Stomach (tissue), 8 donors: ENCODE measurements at regions not wholly inside any gene's neighbourhood (a gene's known extent, or its start where the extent isn't known, plus 50 kb on each side); places are given as distances from the start of the nearest gene placed in this dataset.

Source experiments
- DNase-seq, 2 donors: peaks; one replicate each; pipeline versions ENCODE4 v3.0.0 to v3.0.0-alpha.2; 2013 to 2019
- H3K27ac ChIP-seq, 5 donors: fragments of 200-600 bp in 4 of 5; sonication (generic) in 4 of 5; one replicate each; pipeline ENCODE4 v1.5.1; 2013 to 2019; ENCODE audit warnings: mild to moderate bottlenecking in 1 of 5, moderate library complexity in 1 of 5
- H3K27me3 ChIP-seq, 3 donors: fragments of 200-600 bp; sonication (generic); one replicate each; pipeline ENCODE4 v1.5.1; 2017 to 2019; ENCODE audit warnings: mixed run types in 1 of 3
- H3K36me3 ChIP-seq, 4 donors: fragments of 200-600 bp; sonication (generic); 1 replicate in 3 of 4; 2 replicates in 1 of 4; pipeline ENCODE4 v1.5.1; 2016 to 2019
- H3K4me1 ChIP-seq, 4 donors: fragments of 200-600 bp; sonication (generic); one replicate each; pipeline ENCODE4 v1.5.1; 2016 to 2019
- H3K4me3 ChIP-seq, 4 donors: fragments of 200-600 bp; sonication (generic) in 3 of 4; one replicate each; pipeline ENCODE4 v1.5.1; 2016 to 2019; ENCODE audit warnings: mild to moderate bottlenecking in 1 of 4
- H3K9me3 ChIP-seq, 4 donors: fragments of 200-600 bp; sonication (generic); one replicate each; pipeline ENCODE4 v1.5.1; 2016 to 2019
- CTCF ChIP-seq, 7 experiments: fragments of 450-650 bp in 4 of 7; fragments of 200-600 bp in 3 of 7; sonication (generic) in 3 of 7; IDR thresholded peaks; one replicate each; pipeline ENCODE4 v1.5.1; 2016 to 2019; ENCODE audit warnings: antibody characterized with exemption in 7 of 7, control low read depth in 2 of 7, mild to moderate bottlenecking in 1 of 7
- EP300 ChIP-seq: sonication (generic); formaldehyde crosslinking; IDR thresholded peaks from one replicate; pipeline ENCODE4 v1.6.1; 2017; ENCODE audit warnings: antibody characterized with exemption
- POLR2A ChIP-seq, 4 donors: fragments of 450-650 bp; IDR thresholded peaks; one replicate each; pipeline ENCODE4 v1.6.1; 2016; ENCODE audit warnings: antibody characterized with exemption in 4 of 4, control low read depth in 2 of 4, mild to moderate bottlenecking in 1 of 4, moderate library complexity in 1 of 4
- POLR2AphosphoS5 ChIP-seq, 3 donors: sonication (generic); formaldehyde crosslinking; IDR thresholded peaks; one replicate each; pipeline ENCODE4 v1.6.1; 2016; ENCODE audit warnings: antibody characterized with exemption in 3 of 3
- WGBS, 5 donors: extraction: QIAGEN DNeasy Blood & Tissue Kit in 3 of 5; methylation state at CpG; one replicate each; pipeline versions ENCODE4 v1.1.5 to v1.1.7; 2013 to 2018; 5-methylcytosine and 5-hydroxymethylcytosine counted together
- intact Hi-C: fragments of 100-400 bp; cut with DNase I; formaldehyde crosslinking; loops from one replicate; pipeline ENCODE4 v1.15.1; 2023; ENCODE audit warnings: low total_unique reads
- donor health status: healthy with polysubstance abuse.
- donor health status: Bipolar disorder and iron deficiency.
- donor health status: healthy.

GRCh38 chr1:215416497-215416896 is 150.6 kb upstream of the KCTD3 start:
- H3K27me3 ChIP-seq = no peaks in the 10 kb centered on the region
- no peaks in the 10 kb centered on the region for H3K36me3 ChIP-seq
- no peaks in the 10 kb centered on the region for H3K4me1 ChIP-seq
- no peak for DNase-seq
- no peak overlapping the region for H3K27ac ChIP-seq
- intact Hi-C loops = no loop called here
- no peaks in the 10 kb centered on the region for H3K9me3 ChIP-seq
- H3K4me3 ChIP-seq = no peak overlapping the region
- no peak for TF ChIP-seq EP300
- no peak for TF ChIP-seq CTCF (IDR thresholded peaks at IDR 0.05)
- no peak for TF ChIP-seq POLR2A (IDR thresholded peaks at IDR 0.05)
- TF ChIP-seq POLR2AphosphoS5 (IDR thresholded peaks at IDR 0.05) = no peak
- WGBS, 5 donors = 52 to 66% (median 54%) methylated on average over 2 of the region's 2 CpGs

GRCh38 chr1:215417122-215417521 is 150.0 kb upstream of the KCTD3 start:
- intact Hi-C loops = no loop called here
- WGBS, 5 donors = 65 to 88% (median 81%) methylated on average over 5 of the region's 5 CpGs
- Histone ChIP-seq H3K27me3 (no peaks in the 10 kb centered on the region), H3K4me3 (no peak overlapping the region), H3K27ac (no peak overlapping the region), H3K36me3 (no peaks in the 10 kb centered on the region), H3K4me1 (no peaks in the 10 kb centered on the region), H3K9me3 (no peaks in the 10 kb centered on the region)
- TF ChIP-seq EP300 (no peak), POLR2A (IDR thresholded peaks at IDR 0.05) (no peak), CTCF (IDR thresholded peaks at IDR 0.05) (no peak), POLR2AphosphoS5 (IDR thresholded peaks at IDR 0.05) (no peak)
- no peak for DNase-seq

GRCh38 chr1:215418876-215419447 is 148.1 kb upstream of the KCTD3 start:
- DNase-seq = peak in 1 of 2 donors; percentile 1
- no peaks in the 10 kb centered on the region for H3K27me3 ChIP-seq
- no peaks in the 10 kb centered on the region for H3K4me1 ChIP-seq
- H3K27ac ChIP-seq = no peak overlapping the region
- TF ChIP-seq EP300 (no peak), CTCF (IDR thresholded peaks at IDR 0.05) (no peak), POLR2A (IDR thresholded peaks at IDR 0.05) (no peak), POLR2AphosphoS5 (IDR thresholded peaks at IDR 0.05) (no peak)
- no peaks in the 10 kb centered on the region for H3K36me3 ChIP-seq
- WGBS, 5 donors = 38 to 54% (median 44%) methylated on average over 2 of the region's 2 CpGs
- H3K4me3 ChIP-seq = no peak overlapping the region
- H3K9me3 ChIP-seq = no peaks in the 10 kb centered on the region
- intact Hi-C loops = no loop called here

- intact Hi-C loops = loop anchor here (10.0 kb wide), 1 partner anchor 1117 kb away; no protein-coding TSS in a partner anchor
- Histone ChIP-seq H3K27me3 (no peaks in the 10 kb centered on the region), H3K9me3 (no peaks in the 10 kb centered on the region), H3K36me3 (no peaks in the 10 kb centered on the region), H3K4me1 (no peaks in the 10 kb centered on the region), H3K4me3 (no peak overlapping the region), H3K27ac (no peak overlapping the region)
- TF ChIP-seq EP300 = no peak
- no peak for TF ChIP-seq POLR2AphosphoS5 (IDR thresholded peaks at IDR 0.05)
- no peak for TF ChIP-seq CTCF (IDR thresholded peaks at IDR 0.05)
- TF ChIP-seq POLR2A (IDR thresholded peaks at IDR 0.05) = no peak
- WGBS, 5 donors = 86 to 96% (median 89%) methylated on average over 1 of the region's 1 CpG
- DNase-seq = no peak
These were observed 145.4 kb upstream of the KCTD3 start for GRCh38 chr1:215421744-215422143.
